K562 (cell line): ENCODE measurements at regions not wholly inside any gene's neighbourhood (a gene's known extent, or its start where the extent isn't known, plus 50 kb on each side); places are given as distances from the start of the nearest gene placed in this dataset.
"Not testable (repeated sequence)": the region's sequence is repeated elsewhere in the genome, so short reads cannot be mapped to it uniquely, and the experiment has no call there.

ENCODE experiments used
- ATAC-seq: fragments of 200-7000 bp; cut with Tn5 transposase; 3 replicates; pipeline ENCODE4 v1.9.1; 2020; ENCODE audit warnings: moderate library complexity
- BruUV-seq: library from RNA; stranded (reverse); fragments of 400-500 nt; replicated peaks from 2 replicates; lab custom pipeline; 2021; lab: Mats Ljungman, UMichigan
- CTCF ChIA-PET: fragments of 300-600 bp; formaldehyde crosslinking; extraction: SDS; loops from one replicate; lab custom pipeline; 2021; ENCODE audit warnings: low intra/inter-chr PET ratio; lab: Yijun Ruan, JAX
- POLR2A ChIA-PET: fragments of 300-600, 350-650 bp; sonication (Branson Sonifier 250); formaldehyde crosslinking; extraction: SDS; loops from one replicate; lab custom pipeline; 2021; ENCODE audit warnings: antibody characterized with exemption, inconsistent platforms; lab: Yijun Ruan, JAX
- DNase-seq, 4 experiments: peaks; one replicate each; pipeline versions ENCODE4 v3.0.0 to v3.0.0-alpha.2; 2011 to 2018; ENCODE audit warnings: low spot score in 3 of 4, mixed read lengths in 3 of 4; ENCODE audit errors: extremely low read depth in 1 of 4
- FAIRE-seq: peaks from 2 replicates; lab custom pipeline; 2011; peaks lifted over from hg19 to GRCh38; lab: Jason Lieb, UNC
- H2AFZ ChIP-seq: 2 replicates; pipeline ENCODE4 v1.6.0; 2011; ENCODE audit warnings: low read depth, low read length, control low read depth, inconsistent platforms
- H3K27ac ChIP-seq: fragments of 200-600 bp; 3 replicates; pipeline ENCODE4 v1.8.0; 2011; ENCODE audit warnings: low read depth, mild to moderate bottlenecking, control low read depth, inconsistent platforms, low read length, moderate library complexity, mixed read lengths; ENCODE audit errors: extremely low read depth
- H3K27me3 ChIP-seq, 2 experiments: fragments of 300-600 bp in 1 of 2; 2 replicates in 1 of 2; 3 replicates in 1 of 2; pipeline versions ENCODE4 v1.6.0 to v1.8.0; 2011; ENCODE audit warnings: inconsistent platforms in 2 of 2, low read length in 2 of 2, mild to moderate bottlenecking in 1 of 2, mixed read lengths in 1 of 2, moderate library complexity in 1 of 2; ENCODE audit not compliant: control insufficient read depth in 2 of 2, insufficient read depth in 2 of 2
- H3K36me3 ChIP-seq: fragments of 300-600 bp; 3 replicates; pipeline ENCODE4 v1.8.0; 2011; ENCODE audit warnings: mild to moderate bottlenecking, low read length, inconsistent platforms; ENCODE audit not compliant: control insufficient read depth, insufficient read depth
- H3K4me1 ChIP-seq, 2 experiments: fragments of 200-600 bp in 1 of 2; replicated peaks in 1 of 2; 2 replicates in 1 of 2; 3 replicates in 1 of 2; pipeline versions ENCODE4 v1.5.1 to v1.8.0; 2011; ENCODE audit warnings: inconsistent platforms in 2 of 2, low read length in 2 of 2, mild to moderate bottlenecking in 1 of 2, mixed read lengths in 1 of 2, moderate library complexity in 1 of 2; ENCODE audit not compliant: control insufficient read depth in 2 of 2, insufficient read depth in 2 of 2
- H3K4me2 ChIP-seq: 2 replicates; pipeline ENCODE4 v1.6.1; 2011; ENCODE audit warnings: low read length, control low read depth, inconsistent platforms, mixed read lengths; ENCODE audit not compliant: insufficient read depth
- H3K4me3 ChIP-seq: fragments of 200-600 bp; sonication (generic), shearing (Covaris generic); 2 replicates; pipeline ENCODE4 v1.5.1; 2016; ENCODE audit warnings: control low read depth, inconsistent platforms
- H3K79me2 ChIP-seq: fragments of 200-600 bp; 3 replicates; pipeline ENCODE4 v1.8.0; 2011; ENCODE audit warnings: low read length, inconsistent platforms; ENCODE audit not compliant: control insufficient read depth, insufficient read depth
- H3K9ac ChIP-seq, 2 experiments: 2 replicates each; pipeline versions ENCODE4 v1.6.0 to v1.6.1; 2011; ENCODE audit warnings: low read depth in 2 of 2, low read length in 2 of 2, control low read depth in 1 of 2, inconsistent platforms in 1 of 2, mild to moderate bottlenecking in 1 of 2, mixed read lengths in 1 of 2; ENCODE audit not compliant: insufficient read depth in 1 of 2
- H3K9me1 ChIP-seq: one replicate; pipeline ENCODE4 v1.6.0; 2011; ENCODE audit warnings: inconsistent platforms, mild to moderate bottlenecking, low read length, moderate library complexity; ENCODE audit not compliant: control insufficient read depth, insufficient read depth
- H3K9me3 ChIP-seq: replicated peaks from 2 replicates; pipeline ENCODE4 v1.5.1; 2011; ENCODE audit warnings: low read depth, low read length, inconsistent platforms; ENCODE audit not compliant: control insufficient read depth, insufficient read depth
- H4K20me1 ChIP-seq: replicated peaks from 2 replicates; pipeline ENCODE4 v1.6.1; 2011; ENCODE audit warnings: low read length, inconsistent platforms, mixed read lengths; ENCODE audit not compliant: control insufficient read depth, insufficient read depth
- ESRRA ChIP-seq: fragments of 450-650 bp; IDR thresholded peaks from 2 replicates; pipeline ENCODE4 v1.6.1; 2014; ENCODE audit warnings: low read depth, mild to moderate bottlenecking, moderate library complexity, borderline replicate concordance
- HDGF ChIP-seq: fragments of 450-650 bp; IDR thresholded peaks from 2 replicates; pipeline ENCODE4 v1.6.1; 2016
- PHF20 ChIP-seq: fragments of 450-650 bp; IDR thresholded peaks from 2 replicates; pipeline ENCODE4 v1.6.1; 2018; ENCODE audit not compliant: partially characterized antibody
- ZNF23 ChIP-seq: fragments of 250-450 bp; sonication (Bioruptor Pico); IDR thresholded peaks from 2 replicates; pipeline ENCODE4 v1.4.0; 2020; ENCODE audit warnings: mild to moderate bottlenecking
- ZNF512 ChIP-seq: IDR thresholded peaks from 2 replicates; pipeline ENCODE4 v1.6.1; 2016; ENCODE audit warnings: missing genetic modification characterization, missing compliant biosample characterization
- ZNF592 ChIP-seq: fragments of 450-650 bp; IDR thresholded peaks from 2 replicates; pipeline ENCODE4 v1.6.1; 2017; ENCODE audit warnings: antibody characterized with exemption, mild to moderate bottlenecking
- WGBS: fragments of 100-300 bp; shearing (Covaris generic); methylation state at CpG from one replicate; pipeline ENCODE4 v1.1.6; 2016; ENCODE audit warnings: low coverage, mixed read lengths; ENCODE audit not compliant: insufficient coverage; ENCODE audit errors: missing lambda C conversion rate; 5-methylcytosine and 5-hydroxymethylcytosine counted together
- in situ Hi-C: fragments of 300-500 bp; cut with MboI; formaldehyde crosslinking; loops from 4 replicates; pipeline ENCODE4 v1.15.0; 2018; ENCODE audit warnings: inconsistent platforms, mixed read lengths
- intact Hi-C: fragments of 100-400 bp; cut with micrococcal nuclease; formaldehyde crosslinking; loops from 2 replicates; pipeline ENCODE4 v1.14.2; 2022

- not testable (repeated sequence) for BruUV-seq, FAIRE-seq, ATAC-seq
These were observed 290.9 kb downstream of the TFAP2C start for GRCh38 chr20:56920041-56920440.

GRCh38 chr20:56922497-56922896, 293.4 kb downstream of the TFAP2C start:
- Histone ChIP-seq H3K27me3 (peaks cover 14 to 28% of the 10 kb centered on the region in 2 experiments; a peak in 4 of 5 replicates), H3K27ac (no peak overlapping the region), H3K4me2 (no peak overlapping the region), H3K9me3 (no peaks in the 10 kb centered on the region), H2AFZ (no peak overlapping the region), H3K9ac (no peak overlapping the region), H3K36me3 (no peaks in the 10 kb centered on the region), H3K4me3 (no peak overlapping the region), H3K9me1 (no peaks in the 10 kb centered on the region), H4K20me1 (no peaks in the 10 kb centered on the region), H3K4me1 (peaks cover 0 to 4% of the 10 kb centered on the region in 2 experiments; a peak in 1 of 5 replicates), H3K79me2 (no peaks in the 10 kb centered on the region)
- intact Hi-C loops (no loop called here), in situ Hi-C loops (no loop called here)
- WGBS: 1% methylated on average over 9 of the region's 9 CpGs
- BruUV-seq: no TSS peak
- ChIA-PET POLR2A (no interaction called here), CTCF (no interaction called here)
- DNase-seq (no peak), ATAC-seq (no peak), FAIRE-seq (no peak)
- TF ChIP-seq ZNF512 (no peak), HDGF (no peak), PHF20 (no peak), ZNF23 (CRISPR knock-in tag) (no peak), ESRRA (no peak), ZNF592 (no peak)

More at GRCh38 chr20:56920041-56920440, 290.9 kb downstream of the TFAP2C start:
- WGBS: 0% methylated on average over 4 of the region's 4 CpGs
- H3K9me1 ChIP-seq, POLR2A ChIA-PET, H3K36me3 ChIP-seq, CTCF ChIA-PET, H3K4me1 ChIP-seq, H3K4me3 ChIP-seq, intact Hi-C loops, H3K9ac ChIP-seq, in situ Hi-C loops, H3K27ac ChIP-seq, H3K79me2 ChIP-seq, DNase-seq, H3K9me3 ChIP-seq, H4K20me1 ChIP-seq, H3K4me2 ChIP-seq, H2AFZ ChIP-seq: not testable (repeated sequence)
- peaks cover 3 to 14% of the 10 kb centered on the region in 2 experiments; a peak in 4 of 5 replicates for H3K27me3 ChIP-seq
